ENCODE measurements at regions not wholly inside any gene's neighbourhood (a gene's known extent, or its start where the extent isn't known, plus 50 kb on each side); places are given as distances from the start of the nearest gene placed in this dataset.
"Not testable (repeated sequence)": the region's sequence is repeated elsewhere in the genome, so short reads cannot be mapped to it uniquely, and the experiment has no call there.

GRCh38 chr5:84783003-84783402 is 398.3 kb upstream of the EDIL3 start:
- no peak for DNase-seq

- no peak for DNase-seq
These were observed 394.5 kb upstream of the EDIL3 start for GRCh38 chr5:84779186-84779585.

GRCh38 chr5:84764227-84764626 is 379.5 kb upstream of the EDIL3 start:
- DNase-seq = no peak

GRCh38 chr5:84758008-84758407 is 373.3 kb upstream of the EDIL3 start:
- no peak for DNase-seq

- DNase-seq = no peak
These were observed 368.1 kb upstream of the EDIL3 start for GRCh38 chr5:84752780-84753179.

GRCh38 chr5:84748313-84748712 is 363.6 kb upstream of the EDIL3 start:
- no peak for DNase-seq

GRCh38 chr5:84746280-84746679 is 361.6 kb upstream of the EDIL3 start:
- DNase-seq = not testable (repeated sequence)

- no peak for DNase-seq
These were observed 356.4 kb upstream of the EDIL3 start for GRCh38 chr5:84741056-84741455.

GRCh38 chr5:84729326-84729725 is 344.6 kb upstream of the EDIL3 start:
- DNase-seq = no peak

- no peak for DNase-seq
These were observed 343.0 kb upstream of the EDIL3 start for GRCh38 chr5:84727708-84728107.

GRCh38 chr5:84725946-84726570 is 341.4 kb upstream of the EDIL3 start:
- no peak for DNase-seq

GRCh38 chr5:84724683-84725082 is 340.0 kb upstream of the EDIL3 start:
- DNase-seq = no peak

- no peak for DNase-seq
These were observed 339.5 kb upstream of the EDIL3 start for GRCh38 chr5:84724181-84724580.

- DNase-seq = no peak
These were observed 333.7 kb upstream of the EDIL3 start for GRCh38 chr5:84718377-84718776.

- no peak for DNase-seq
These were observed 331.0 kb upstream of the EDIL3 start for GRCh38 chr5:84715686-84716085.

- no peak for DNase-seq
These were observed 330.4 kb upstream of the EDIL3 start for GRCh38 chr5:84715091-84715490.

GRCh38 chr5:84709075-84709474 is 324.4 kb upstream of the EDIL3 start:
- no peak for DNase-seq

- DNase-seq = no peak
These were observed 322.3 kb upstream of the EDIL3 start for GRCh38 chr5:84706678-84707641.

GRCh38 chr5:84700545-84700944 is 315.9 kb upstream of the EDIL3 start:
- DNase-seq = not testable (repeated sequence)

GRCh38 chr5:84696651-84697050 is 312.0 kb upstream of the EDIL3 start:
- DNase-seq = no peak

GRCh38 chr5:84695330-84695729 is 310.6 kb upstream of the EDIL3 start:
- no peak for DNase-seq

- no peak for DNase-seq
These were observed 308.6 kb upstream of the EDIL3 start for GRCh38 chr5:84693256-84693655.

- no peak for DNase-seq
These were observed 303.9 kb upstream of the EDIL3 start for GRCh38 chr5:84688566-84688965.
